SK-N-SH (cell line): ENCODE measurements at regions not wholly inside any gene's neighbourhood (a gene's known extent, or its start where the extent isn't known, plus 50 kb on each side); places are given as distances from the start of the nearest gene placed in this dataset.

ENCODE experiments used
- CTCF ChIA-PET: fragments of 300-600, 350-600 bp; formaldehyde crosslinking; extraction: SDS; loops from one replicate; lab custom pipeline; 2021; lab: Yijun Ruan, JAX
- POLR2A ChIA-PET: fragments of 350-600 bp; sonication (Branson Sonifier 250); formaldehyde crosslinking; extraction: SDS; loops from one replicate; lab custom pipeline; 2020; ENCODE audit warnings: antibody characterized with exemption, inconsistent platforms; lab: Yijun Ruan, JAX
- DNase-seq: peaks from one replicate; pipeline ENCODE4 v3.0.0; 2012
- H2AFZ ChIP-seq: fragments of 200-600 bp; sonication (generic); 2 replicates; pipeline ENCODE4 v1.8.1; 2016; ENCODE audit warnings: antibody characterized with exemption, mild to moderate bottlenecking, low read depth
- H3F3A ChIP-seq: fragments of 200-600 bp; sonication (generic); replicated peaks from 2 replicates; pipeline ENCODE3; 2016; ENCODE audit warnings: antibody characterized with exemption, mild to moderate bottlenecking; ENCODE audit not compliant: insufficient read depth
- H3K27ac ChIP-seq, 2 experiments: fragments of 200-500 bp in 1 of 2; fragments of 200-600 bp in 1 of 2; sonication (Bioruptor generic) in 1 of 2; sonication (generic), shearing (Covaris generic) in 1 of 2; 2 replicates each; pipeline versions ENCODE4 v1.5.1 to v1.6.1; 2014 to 2016; ENCODE audit warnings: low read depth in 2 of 2, inconsistent platforms in 1 of 2, low read length in 1 of 2, mild to moderate bottlenecking in 1 of 2, mixed read lengths in 1 of 2
- H3K27me3 ChIP-seq: fragments of 200-600 bp; sonication (generic), shearing (Covaris generic); 2 replicates; pipeline ENCODE4 v1.6.1; 2016; ENCODE audit warnings: mixed run types; ENCODE audit not compliant: insufficient read depth
- H3K36me3 ChIP-seq, 2 experiments: fragments of 200-500 bp in 1 of 2; fragments of 200-600 bp in 1 of 2; sonication (Bioruptor generic) in 1 of 2; sonication (generic) in 1 of 2; replicated peaks in 1 of 2; 2 replicates each; pipeline versions ENCODE3 to v1.5.1; 2014 to 2016; ENCODE audit warnings: low read length in 1 of 2, mild to moderate bottlenecking in 1 of 2; ENCODE audit not compliant: insufficient read depth in 2 of 2, control insufficient read depth in 1 of 2
- H3K4me1 ChIP-seq, 2 experiments: fragments of 200-500 bp in 1 of 2; fragments of 200-600 bp in 1 of 2; sonication (Bioruptor generic) in 1 of 2; sonication (generic), shearing (Covaris generic) in 1 of 2; 2 replicates each; pipeline versions ENCODE4 v1.5.1 to v1.6.1; 2014 to 2016; ENCODE audit warnings: low read depth in 1 of 2, low read length in 1 of 2, mixed run types in 1 of 2; ENCODE audit not compliant: insufficient read depth in 2 of 2, control insufficient read depth in 1 of 2
- H3K4me2 ChIP-seq: fragments of 200-600 bp; sonication (generic), shearing (Covaris generic); 2 replicates; pipeline ENCODE4 v1.6.1; 2017; ENCODE audit warnings: mixed run types
- H3K4me3 ChIP-seq, 2 experiments: fragments of 200-500 bp in 1 of 2; fragments of 200-600 bp in 1 of 2; sonication (Bioruptor generic) in 1 of 2; sonication (generic), shearing (Covaris generic) in 1 of 2; 2 replicates each; pipeline versions ENCODE4 v1.5.1 to v1.8.1; 2014 to 2016; ENCODE audit warnings: low read depth in 2 of 2, inconsistent platforms in 1 of 2, low read length in 1 of 2, mild to moderate bottlenecking in 1 of 2, mixed read lengths in 1 of 2, moderate library complexity in 1 of 2
- H3K79me2 ChIP-seq: fragments of 200-600 bp; sonication (generic); 2 replicates; pipeline ENCODE4 v1.8.1; 2017; ENCODE audit warnings: mild to moderate bottlenecking; ENCODE audit not compliant: insufficient read depth
- H3K9ac ChIP-seq: fragments of 200-600 bp; sonication (generic); 2 replicates; pipeline ENCODE4 v1.6.1; 2017; ENCODE audit warnings: mixed run types
- H3K9me2 ChIP-seq: fragments of 200-600 bp; sonication (generic); 2 replicates; pipeline ENCODE4 v1.6.1; 2017; ENCODE audit warnings: mixed run types
- H3K9me3 ChIP-seq: fragments of 200-600 bp; sonication (generic); 2 replicates; pipeline ENCODE4 v1.6.1; 2017; ENCODE audit warnings: mixed run types, mild to moderate bottlenecking, moderate library complexity
- H4K20me1 ChIP-seq: fragments of 200-600 bp; sonication (generic); 2 replicates; pipeline ENCODE4 v1.6.1; 2017; ENCODE audit warnings: mild to moderate bottlenecking, mixed run types; ENCODE audit not compliant: insufficient read depth
- CHD2 ChIP-seq: fragments of 150-350 bp; IDR thresholded peaks from 2 replicates; pipeline ENCODE4 v1.6.1; 2018; ENCODE audit warnings: low read length; ENCODE audit not compliant: partially characterized antibody
- EP300 ChIP-seq, 2 experiments: IDR thresholded peaks; 2 replicates each; pipeline versions ENCODE4 v1.4.0 to v1.6.1; 2012; ENCODE audit warnings: borderline replicate concordance in 1 of 2, low read depth in 1 of 2, low read length in 1 of 2
- FOSL2 ChIP-seq: IDR thresholded peaks from 2 replicates; pipeline ENCODE4 v1.4.0; 2012; ENCODE audit warnings: low read depth, mild to moderate bottlenecking, moderate library complexity, borderline replicate concordance
- FOXJ3 ChIP-seq: sonication (generic); formaldehyde crosslinking; IDR thresholded peaks from 2 replicates; pipeline ENCODE4 v1.5.1; 2020; ENCODE audit warnings: mild to moderate bottlenecking, missing genetic modification reagents
- FOXM1 ChIP-seq: IDR thresholded peaks from 2 replicates; pipeline ENCODE4 v1.4.0; 2012; ENCODE audit warnings: low read depth, mild to moderate bottlenecking
- MXI1 ChIP-seq: IDR thresholded peaks from 2 replicates; pipeline ENCODE4 v1.6.1; 2012; ENCODE audit warnings: mild to moderate bottlenecking, low read depth, low read length, improper control_type of control experiment
- NFIC ChIP-seq: IDR thresholded peaks from 2 replicates; pipeline ENCODE4 v1.4.0; 2012; ENCODE audit warnings: borderline replicate concordance
- NRF1 ChIP-seq: IDR thresholded peaks from 2 replicates; pipeline ENCODE4 v1.6.1; 2012; ENCODE audit warnings: low read depth, mild to moderate bottlenecking, low read length
- RFX5 ChIP-seq: IDR thresholded peaks from 2 replicates; pipeline ENCODE4 v1.6.1; 2012; ENCODE audit warnings: mild to moderate bottlenecking, improper control_type of control experiment, low read length
- RXRA ChIP-seq: IDR thresholded peaks from 2 replicates; pipeline ENCODE4 v1.4.0; 2012; ENCODE audit warnings: low read depth, mild to moderate bottlenecking, borderline replicate concordance
- SMC3 ChIP-seq: IDR thresholded peaks from 2 replicates; pipeline ENCODE4 v1.6.1; 2012; ENCODE audit warnings: low read depth, low read length, improper control_type of control experiment
- TEAD4 ChIP-seq: IDR thresholded peaks from 2 replicates; pipeline ENCODE4 v1.4.0; 2012; ENCODE audit warnings: mild to moderate bottlenecking, borderline replicate concordance; ENCODE audit not compliant: insufficient read depth
- YY1 ChIP-seq: IDR thresholded peaks from 2 replicates; pipeline ENCODE4 v1.4.0; 2012; ENCODE audit warnings: low read depth, mild to moderate bottlenecking
- WGBS: methylation state at CpG from one replicate; pipeline ENCODE4 v1.1.6; 2017; ENCODE audit warnings: low lambda C conversion rate; 5-methylcytosine and 5-hydroxymethylcytosine counted together
- TF ChIP-seq, protein P1 (sequence below): IDR thresholded peaks from 2 replicates; pipeline ENCODE4 v1.4.0; 2012; ENCODE audit warnings: low read depth
- TF ChIP-seq, protein P2 (sequence below): fragments of 150-350 bp; IDR thresholded peaks from 2 replicates; pipeline ENCODE4 v1.6.1; 2016; ENCODE audit warnings: mild to moderate bottlenecking, low read depth, low read length
- TF ChIP-seq, protein P3 (sequence below): IDR thresholded peaks from 2 replicates; pipeline ENCODE4 v1.4.0; 2012; ENCODE audit warnings: low read depth, borderline replicate concordance

DNA sequence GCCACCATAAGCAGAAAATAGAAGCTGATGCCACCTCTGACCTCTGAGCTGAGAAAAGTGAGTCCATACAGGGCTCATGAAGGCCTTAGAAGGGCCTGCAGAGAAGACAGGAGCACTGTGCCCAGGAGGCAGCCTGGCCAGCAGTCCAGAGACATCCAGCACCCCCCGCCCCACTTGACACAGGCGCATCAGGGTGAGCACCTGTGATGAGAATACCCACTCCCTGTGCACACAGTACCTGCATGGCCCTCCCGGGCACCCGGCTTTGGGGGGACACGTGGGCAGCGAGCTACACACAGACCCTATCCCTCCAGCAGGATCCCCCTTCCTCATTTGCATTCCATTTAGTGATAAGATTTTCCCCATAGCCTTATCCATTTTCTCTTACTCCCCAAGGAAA lies 63.6 kb upstream of the NSMCE3 start:
- POLR2A ChIA-PET: no interaction called here
- H2AFZ ChIP-seq: no peak overlapping the region
- no peaks in the 10 kb centered on the region for H3K27me3 ChIP-seq
- 49% methylated on average over 4 of the region's 6 CpGs for WGBS
- H3K27ac ChIP-seq: no peak overlapping the region
- CTCF ChIA-PET: interaction anchor here (0.5 kb wide), 1 partner anchor 50 kb away, joined by 3 read pairs; no protein-coding TSS in a partner anchor
- no peaks in the 10 kb centered on the region for H3F3A ChIP-seq
- no peaks in the 10 kb centered on the region for H3K79me2 ChIP-seq
- no peak overlapping the region for H3K9ac ChIP-seq
- no peak for TF ChIP-seq EP300 (IDR thresholded peaks at IDR 0.05; ENCODE audit: borderline replicate concordance in 1 of 2, low read depth in 1 of 2, low read length in 1 of 2)
- no peak for TF ChIP-seq TEAD4
- no peak for TF ChIP-seq CHD2
- no peak for TF ChIP-seq YY1
- H3K4me3 ChIP-seq: no peak overlapping the region
- no peak overlapping the region for H3K4me2 ChIP-seq
- no peaks in the 10 kb centered on the region for H4K20me1 ChIP-seq
- no peaks in the 10 kb centered on the region; a peak in 1 of 4 replicates for H3K4me1 ChIP-seq
- no peak for DNase-seq
- H3K9me2 ChIP-seq: no peaks in the 10 kb centered on the region
- H3K36me3 ChIP-seq: no peaks in the 10 kb centered on the region
- H3K9me3 ChIP-seq: no peaks in the 10 kb centered on the region

DNA sequence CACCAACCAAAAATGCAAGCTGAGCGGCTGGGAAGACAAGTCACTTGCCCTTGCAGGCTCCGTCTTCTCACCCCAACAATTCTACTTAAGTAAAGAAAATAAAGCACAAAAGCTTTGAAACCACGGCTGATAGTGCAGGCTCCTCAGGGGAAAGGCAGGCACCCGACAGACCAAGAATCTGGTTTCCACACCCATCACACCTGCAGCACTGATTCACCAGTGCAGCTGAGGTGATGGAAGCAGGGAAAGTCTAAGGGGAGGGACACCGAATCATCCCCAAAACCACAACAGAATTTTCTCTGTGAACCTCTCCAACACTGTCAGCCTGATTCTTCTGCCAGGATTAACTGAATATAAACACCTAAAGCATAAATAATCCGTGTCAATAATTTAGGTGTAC lies 62.0 kb upstream of the NSMCE3 start:
- no peaks in the 10 kb centered on the region for H3K4me1 ChIP-seq
- no peaks in the 10 kb centered on the region for H3K9me2 ChIP-seq
- no peaks in the 10 kb centered on the region for H3F3A ChIP-seq
- no peak overlapping the region for H3K9ac ChIP-seq
- no peak for DNase-seq
- CTCF ChIA-PET: no interaction called here
- no peaks in the 10 kb centered on the region for H4K20me1 ChIP-seq
- no peak overlapping the region for H3K4me3 ChIP-seq
- H3K27ac ChIP-seq: no peak overlapping the region
- no peaks in the 10 kb centered on the region for H3K79me2 ChIP-seq
- WGBS: 55% methylated on average over 6 of the region's 6 CpGs
- H3K27me3 ChIP-seq: no peaks in the 10 kb centered on the region
- H3K9me3 ChIP-seq: no peaks in the 10 kb centered on the region
- H3K4me2 ChIP-seq: no peak overlapping the region
- POLR2A ChIA-PET: no interaction called here
- TF ChIP-seq, protein P1, sequence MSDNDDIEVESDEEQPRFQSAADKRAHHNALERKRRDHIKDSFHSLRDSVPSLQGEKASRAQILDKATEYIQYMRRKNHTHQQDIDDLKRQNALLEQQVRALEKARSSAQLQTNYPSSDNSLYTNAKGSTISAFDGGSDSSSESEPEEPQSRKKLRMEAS: no peak
- TF ChIP-seq, protein P2, sequence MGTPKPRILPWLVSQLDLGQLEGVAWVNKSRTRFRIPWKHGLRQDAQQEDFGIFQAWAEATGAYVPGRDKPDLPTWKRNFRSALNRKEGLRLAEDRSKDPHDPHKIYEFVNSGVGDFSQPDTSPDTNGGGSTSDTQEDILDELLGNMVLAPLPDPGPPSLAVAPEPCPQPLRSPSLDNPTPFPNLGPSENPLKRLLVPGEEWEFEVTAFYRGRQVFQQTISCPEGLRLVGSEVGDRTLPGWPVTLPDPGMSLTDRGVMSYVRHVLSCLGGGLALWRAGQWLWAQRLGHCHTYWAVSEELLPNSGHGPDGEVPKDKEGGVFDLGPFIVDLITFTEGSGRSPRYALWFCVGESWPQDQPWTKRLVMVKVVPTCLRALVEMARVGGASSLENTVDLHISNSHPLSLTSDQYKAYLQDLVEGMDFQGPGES: no peak
- TF ChIP-seq SMC3 (no peak), NFIC (no peak), FOSL2 (no peak), FOXJ3 (CRISPR knock-in tag) (no peak), MXI1 (no peak), NRF1 (no peak), RXRA (no peak), CHD2 (no peak), RFX5 (no peak), FOXM1 (no peak), YY1 (no peak)
- TF ChIP-seq, protein P3, sequence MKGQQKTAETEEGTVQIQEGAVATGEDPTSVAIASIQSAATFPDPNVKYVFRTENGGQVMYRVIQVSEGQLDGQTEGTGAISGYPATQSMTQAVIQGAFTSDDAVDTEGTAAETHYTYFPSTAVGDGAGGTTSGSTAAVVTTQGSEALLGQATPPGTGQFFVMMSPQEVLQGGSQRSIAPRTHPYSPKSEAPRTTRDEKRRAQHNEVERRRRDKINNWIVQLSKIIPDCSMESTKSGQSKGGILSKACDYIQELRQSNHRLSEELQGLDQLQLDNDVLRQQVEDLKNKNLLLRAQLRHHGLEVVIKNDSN: no peak
- H2AFZ ChIP-seq: no peak overlapping the region
- H3K36me3 ChIP-seq: no peaks in the 10 kb centered on the region
